GM18507 (cell line): ENCODE measurements at regions not wholly inside any gene's neighbourhood (a gene's known extent, or its start where the extent isn't known, plus 50 kb on each side); places are given as distances from the start of the nearest gene placed in this dataset.

Experiments used
- DNase-seq: peaks from one replicate; pipeline ENCODE4 v3.0.0; 2011; ENCODE audit warnings: low read depth; ENCODE audit not compliant: insufficient read length; ENCODE audit errors: extremely low spot score
- FAIRE-seq: peaks from 2 replicates; lab custom pipeline; 2011; peaks lifted over from hg19 to GRCh38; lab: Jason Lieb, UNC

- DNase-seq (no peak), FAIRE-seq (no peak)
Observed at GRCh38 chr9:108166519-108166918, 677.0 kb upstream of the KLF4 start.

DNA sequence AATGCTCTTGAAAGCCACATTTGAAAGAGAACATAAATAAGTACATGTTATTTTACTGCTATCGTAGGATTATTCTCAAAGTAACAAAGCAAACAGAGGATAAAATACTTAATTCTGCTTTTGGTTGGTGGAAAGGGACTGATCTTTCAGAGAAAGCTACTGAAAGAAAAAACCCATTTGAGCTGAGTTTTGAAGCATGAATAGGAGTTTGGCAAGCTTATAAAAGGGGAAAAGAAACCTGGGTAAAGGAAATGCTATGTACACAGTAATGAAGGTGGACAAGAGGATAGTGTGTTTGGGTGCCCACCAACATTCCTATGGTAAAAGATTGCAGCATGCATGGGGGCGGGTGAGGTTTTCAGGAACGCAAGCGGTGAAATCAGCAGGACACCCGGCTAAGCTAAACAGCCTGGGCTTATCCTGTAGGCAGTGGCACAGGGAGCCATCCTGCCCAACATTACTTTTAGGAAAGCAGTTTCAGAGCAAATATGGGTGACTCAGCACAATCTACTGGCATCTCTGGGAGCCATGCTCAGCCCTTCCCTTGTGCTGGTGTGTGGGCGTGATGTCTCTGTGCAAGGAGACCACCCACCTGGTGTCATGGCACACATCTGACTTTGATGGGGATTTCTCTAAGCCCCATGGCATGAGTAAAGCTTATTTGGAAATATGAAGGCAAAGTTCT lies 673.9 kb upstream of the KLF4 start:
- FAIRE-seq (no peak), DNase-seq (no peak)

DNA sequence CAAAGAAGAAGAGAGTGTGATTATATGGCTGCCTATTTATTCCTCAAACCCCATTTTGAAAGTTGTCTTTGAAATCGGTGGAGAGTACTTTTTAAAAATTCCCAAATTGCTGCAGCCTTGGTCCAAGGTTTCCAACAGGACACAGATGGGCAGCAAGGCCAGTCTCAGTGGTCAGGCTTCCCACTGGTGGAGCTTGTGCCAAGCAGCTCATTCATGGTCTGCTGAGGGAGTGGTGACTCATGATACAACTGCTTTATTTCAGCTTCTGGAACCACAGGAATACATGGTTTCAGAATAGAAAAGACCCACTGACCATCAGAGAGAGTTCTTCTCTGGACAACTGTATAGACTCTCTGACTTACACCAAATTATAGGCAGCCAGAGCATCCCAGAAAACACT lies 673.1 kb upstream of the KLF4 start:
- FAIRE-seq (no peak), DNase-seq (no peak)

DNA sequence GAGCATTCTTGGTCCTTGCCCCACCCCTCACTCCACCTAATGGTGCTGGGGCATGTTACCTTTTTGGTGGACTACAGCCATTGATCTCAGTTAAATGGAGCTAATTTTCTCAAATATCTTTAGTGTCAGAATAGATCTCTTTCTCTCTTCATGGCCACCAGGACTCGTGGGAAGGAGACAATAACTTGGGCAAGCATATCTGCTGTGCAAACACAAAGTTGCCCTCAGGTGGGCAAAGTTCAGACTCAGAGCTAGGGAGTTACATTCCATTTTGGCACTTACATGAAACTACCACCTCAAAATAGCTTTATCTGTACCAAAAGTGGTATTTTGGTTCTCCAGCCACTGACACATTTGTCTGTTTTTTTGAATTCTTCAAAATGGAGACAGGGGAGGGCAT lies 671.9 kb upstream of the KLF4 start:
- no peak for FAIRE-seq
- no peak for DNase-seq

DNA sequence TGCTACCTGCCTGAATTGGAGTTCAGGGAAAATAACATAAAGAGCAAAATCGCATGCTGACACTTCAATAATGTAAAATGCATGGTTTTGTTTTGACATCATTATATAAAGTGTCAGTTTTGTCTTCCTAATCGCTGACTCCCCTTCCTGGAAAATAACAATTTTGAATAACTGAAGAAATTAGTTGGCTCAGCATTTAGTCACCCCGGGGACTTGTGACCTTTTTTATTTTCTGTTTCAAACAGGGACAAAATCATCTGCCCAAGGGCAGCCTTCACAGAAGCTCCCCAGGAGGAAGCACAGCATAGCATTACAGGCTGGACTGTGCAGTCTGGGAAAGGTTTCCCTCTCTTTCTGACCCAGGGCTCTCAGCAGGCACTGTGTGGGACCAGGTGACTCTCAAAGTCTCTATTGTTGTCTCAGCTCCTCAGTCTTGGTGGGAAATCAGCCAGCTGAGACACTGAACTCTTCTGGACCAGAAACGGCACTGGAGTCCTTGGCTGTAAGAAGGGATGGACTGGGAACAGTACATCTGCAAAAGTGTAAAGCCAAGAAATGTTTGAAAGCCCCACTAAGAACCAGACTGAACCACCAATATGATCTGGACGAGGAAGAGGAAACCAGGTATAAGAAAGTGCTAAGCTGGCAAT lies 671.3 kb upstream of the KLF4 start:
- FAIRE-seq (no peak), DNase-seq (no peak)

DNA sequence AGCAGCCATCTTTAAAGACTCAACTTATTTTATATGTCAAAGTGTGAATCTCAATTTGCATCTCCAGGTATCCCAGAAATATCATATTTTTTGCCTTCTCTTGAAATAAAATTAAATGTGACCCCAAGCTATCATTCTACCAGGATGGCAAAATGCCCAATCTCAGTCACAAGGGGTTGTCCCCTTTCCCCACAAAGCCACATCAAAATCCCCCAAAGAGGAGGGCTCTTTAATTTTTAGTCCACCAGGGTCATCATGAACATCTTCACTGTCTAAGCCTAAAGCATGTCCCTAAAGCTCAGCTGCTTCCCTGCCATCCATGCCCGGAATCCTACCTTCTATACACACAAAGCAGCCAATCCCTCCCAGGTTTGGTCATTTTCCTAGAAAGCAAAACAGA lies 670.5 kb upstream of the KLF4 start:
- no peak for DNase-seq
- FAIRE-seq = no peak

GRCh38 chr9:108158236-108158995 lies 668.8 kb upstream of the KLF4 start:
- no peak for FAIRE-seq
- no peak for DNase-seq

- no peak for FAIRE-seq
- DNase-seq = no peak
Observed at GRCh38 chr9:108156270-108156998, 666.9 kb upstream of the KLF4 start.

GRCh38 chr9:108153416-108153815 lies 663.8 kb upstream of the KLF4 start:
- FAIRE-seq (no peak), DNase-seq (no peak)

GRCh38 chr9:108150736-108151586 lies 661.4 kb upstream of the KLF4 start:
- DNase-seq (no peak), FAIRE-seq (no peak)

DNA sequence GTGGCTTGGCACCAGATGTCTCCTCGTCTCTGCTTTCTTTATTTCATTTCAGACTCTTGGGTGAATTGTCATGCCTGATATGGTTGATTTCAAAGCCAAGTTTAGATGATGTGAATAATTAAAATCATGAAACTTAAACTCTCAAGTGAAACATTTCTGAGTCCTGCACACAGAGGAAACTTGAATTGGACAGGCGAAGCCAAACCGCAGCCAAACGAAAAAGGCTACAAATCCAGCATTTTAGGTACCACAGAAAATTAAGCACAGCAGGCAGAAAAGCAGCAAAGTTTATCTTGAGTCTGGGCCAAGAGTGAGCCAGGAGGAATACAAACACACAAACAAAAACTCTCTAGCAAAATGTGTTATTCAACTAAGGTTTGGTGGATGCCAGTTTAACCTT lies 659.8 kb upstream of the KLF4 start:
- DNase-seq = no peak
- FAIRE-seq = no peak

GRCh38 chr9:108142504-108143201 lies 653.1 kb upstream of the KLF4 start:
- no peak for DNase-seq

GRCh38 chr9:108142142-108142503 lies 652.6 kb upstream of the KLF4 start:
- DNase-seq (no peak), FAIRE-seq (no peak)

More at GRCh38 chr9:108142504-108143201, 653.1 kb upstream of the KLF4 start:
- FAIRE-seq = no peak

GRCh38 chr9:108139900-108140299 lies 650.3 kb upstream of the KLF4 start:
- no peak for FAIRE-seq
- no peak for DNase-seq

DNA sequence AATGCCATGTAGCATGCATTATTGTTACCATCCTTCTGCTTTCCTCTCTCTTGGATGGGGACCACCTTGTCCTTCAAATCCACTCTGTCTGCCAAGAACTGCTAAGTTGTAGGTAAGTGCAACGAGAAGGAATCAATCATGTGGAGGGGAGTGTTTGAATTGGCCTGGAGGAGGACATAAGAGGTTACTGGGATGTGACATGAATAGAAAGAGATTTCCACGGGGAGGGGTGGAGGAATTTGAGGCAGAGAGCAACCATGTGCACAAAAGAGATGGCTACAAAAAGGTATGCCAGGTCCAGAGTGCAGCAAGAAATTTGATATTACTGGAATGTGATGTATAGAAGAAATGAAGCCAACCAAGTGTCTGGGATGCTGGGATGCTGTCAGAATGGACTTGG lies 648.9 kb upstream of the KLF4 start:
- DNase-seq (no peak), FAIRE-seq (no peak)

- FAIRE-seq (no peak), DNase-seq (no peak)
Observed at GRCh38 chr9:108136656-108137055, 647.1 kb upstream of the KLF4 start.

DNA sequence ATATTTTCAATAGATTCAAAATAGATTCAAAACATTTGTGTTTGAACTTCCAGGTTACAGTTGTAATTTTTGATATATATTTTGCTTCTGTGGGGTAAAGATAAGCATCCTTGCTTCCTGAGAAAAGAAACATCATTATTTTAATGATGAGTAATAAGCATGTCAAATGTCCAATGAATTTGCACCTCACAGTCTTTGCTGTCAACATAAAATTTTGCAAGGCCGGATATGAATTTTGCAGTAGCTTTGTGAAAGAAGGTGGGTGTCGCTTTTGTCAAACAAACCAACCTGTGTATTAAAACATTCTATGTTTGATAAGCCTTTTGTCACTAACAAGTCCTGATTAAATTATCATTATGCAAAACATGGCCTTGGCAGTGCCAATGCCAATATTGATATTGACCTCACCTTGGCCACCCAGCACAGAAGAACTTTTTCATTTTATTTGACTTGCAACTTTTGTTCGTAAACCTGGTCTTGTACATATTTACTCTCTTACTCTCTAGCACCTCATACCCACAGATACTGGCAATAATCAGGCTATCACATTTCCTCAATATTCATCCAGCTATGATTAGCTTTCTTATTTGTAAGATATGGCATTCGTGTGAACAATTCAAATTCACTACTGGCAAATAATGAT lies 645.0 kb upstream of the KLF4 start:
- FAIRE-seq (no peak), DNase-seq (no peak)

- DNase-seq (no peak), FAIRE-seq (no peak)
Observed at GRCh38 chr9:108133680-108134079, 644.1 kb upstream of the KLF4 start.
